ENCODE measurements at regions not wholly inside any gene's neighbourhood (a gene's known extent, or its start where the extent isn't known, plus 50 kb on each side); places are given as distances from the start of the nearest gene placed in this dataset.

- no peak for DNase-seq
Measured at GRCh38 chr2:126796931-126797621, 101.6 kb upstream of the TEX51 start.

- DNase-seq, result no peak
Measured at GRCh38 chr2:126797622-126798275, 100.9 kb upstream of the TEX51 start.

- no peak for DNase-seq
Measured at GRCh38 chr2:126798276-126799140, 100.2 kb upstream of the TEX51 start.

GRCh38 chr2:126799301-126799700 is 99.4 kb upstream of the TEX51 start:
- no peak for DNase-seq

- DNase-seq, result no peak
Measured at GRCh38 chr2:126801473-126801872, 97.2 kb upstream of the TEX51 start.

- no peak for DNase-seq
Measured at GRCh38 chr2:126802316-126802715, 96.4 kb upstream of the TEX51 start.

GRCh38 chr2:126802774-126803433 is 95.8 kb upstream of the TEX51 start:
- DNase-seq, result no peak

GRCh38 chr2:126803434-126803775 is 95.3 kb upstream of the TEX51 start:
- no peak for DNase-seq

GRCh38 chr2:126804347-126804746 is 94.3 kb upstream of the TEX51 start:
- no peak for DNase-seq

- DNase-seq, result no peak
Measured at GRCh38 chr2:126808929-126809328, 89.8 kb upstream of the TEX51 start.

- DNase-seq, result no peak
Measured at GRCh38 chr2:126809340-126809739, 89.3 kb upstream of the TEX51 start.

GRCh38 chr2:126810001-126810400 is 88.7 kb upstream of the TEX51 start:
- no peak for DNase-seq

- DNase-seq, result no peak
Measured at GRCh38 chr2:126811101-126811500, 87.6 kb upstream of the TEX51 start.

GRCh38 chr2:126817172-126817571 is 81.5 kb upstream of the TEX51 start:
- DNase-seq, result no peak

- DNase-seq, result no peak
Measured at GRCh38 chr2:126822115-126822514, 76.6 kb upstream of the TEX51 start.

GRCh38 chr2:126822921-126823320 is 75.8 kb upstream of the TEX51 start:
- no peak for DNase-seq

- no peak for DNase-seq
Measured at GRCh38 chr2:126823951-126824350, 74.7 kb upstream of the TEX51 start.

GRCh38 chr2:126824663-126825062 is 74.0 kb upstream of the TEX51 start:
- DNase-seq, result no peak

- DNase-seq, result no peak
Measured at GRCh38 chr2:126825316-126825715, 73.4 kb upstream of the TEX51 start.

GRCh38 chr2:126826491-126826890 is 72.2 kb upstream of the TEX51 start:
- DNase-seq, result no peak

- DNase-seq, result no peak
Measured at GRCh38 chr2:126827371-126827770, 71.3 kb upstream of the TEX51 start.

- no peak for DNase-seq
Measured at GRCh38 chr2:126828051-126828450, 70.6 kb upstream of the TEX51 start.

GRCh38 chr2:126828491-126828890 is 70.2 kb upstream of the TEX51 start:
- DNase-seq, result no peak

All from NCI-H2171 (cell line).